Fibroblast of mammary gland (primary cell): ENCODE measurements at regions not wholly inside any gene's neighbourhood (a gene's known extent, or its start where the extent isn't known, plus 50 kb on each side); places are given as distances from the start of the nearest gene placed in this dataset.
A peak's percentile ranks its signal among the peaks of the same experiment; 100 is the strongest.

Source experiments
- DNase-seq: peaks from one replicate; pipeline ENCODE4 v3.0.0-alpha.2; 2010; ENCODE audit warnings: low read depth
- H3K4me3 ChIP-seq: 2 replicates; pipeline ENCODE4 v1.5.1; 2011; ENCODE audit warnings: low read depth, mild to moderate bottlenecking, low read length, moderate library complexity; ENCODE audit not compliant: control insufficient read depth
- TF ChIP-seq, protein P1 (sequence below): conservative IDR thresholded peaks from 2 replicates; pipeline ENCODE4 v1.5.1; 2011; ENCODE audit warnings: low read depth, low read length, inconsistent platforms; ENCODE audit not compliant: control insufficient read depth, insufficient read depth

DNA sequence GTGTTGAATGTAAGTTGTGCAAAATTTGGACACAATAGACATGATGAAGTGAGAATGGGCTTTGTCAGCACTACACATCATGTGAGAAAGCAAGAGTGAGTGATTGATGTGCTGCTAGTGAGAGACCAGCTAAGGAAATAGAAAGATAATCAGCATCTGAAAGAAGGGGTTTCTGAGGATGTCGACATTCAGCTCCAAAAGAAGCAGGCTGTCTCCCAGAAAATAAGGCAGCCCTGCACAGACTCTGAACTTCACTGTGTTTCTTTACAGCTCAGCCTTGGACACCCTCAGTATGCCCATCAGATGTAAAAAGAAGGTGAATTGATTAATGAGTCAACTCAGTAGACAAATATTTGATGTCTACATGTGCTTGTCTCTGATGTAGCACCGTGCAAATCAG, 80.8 kb upstream of the ADCY2 start:
- TF ChIP-seq, protein P1, sequence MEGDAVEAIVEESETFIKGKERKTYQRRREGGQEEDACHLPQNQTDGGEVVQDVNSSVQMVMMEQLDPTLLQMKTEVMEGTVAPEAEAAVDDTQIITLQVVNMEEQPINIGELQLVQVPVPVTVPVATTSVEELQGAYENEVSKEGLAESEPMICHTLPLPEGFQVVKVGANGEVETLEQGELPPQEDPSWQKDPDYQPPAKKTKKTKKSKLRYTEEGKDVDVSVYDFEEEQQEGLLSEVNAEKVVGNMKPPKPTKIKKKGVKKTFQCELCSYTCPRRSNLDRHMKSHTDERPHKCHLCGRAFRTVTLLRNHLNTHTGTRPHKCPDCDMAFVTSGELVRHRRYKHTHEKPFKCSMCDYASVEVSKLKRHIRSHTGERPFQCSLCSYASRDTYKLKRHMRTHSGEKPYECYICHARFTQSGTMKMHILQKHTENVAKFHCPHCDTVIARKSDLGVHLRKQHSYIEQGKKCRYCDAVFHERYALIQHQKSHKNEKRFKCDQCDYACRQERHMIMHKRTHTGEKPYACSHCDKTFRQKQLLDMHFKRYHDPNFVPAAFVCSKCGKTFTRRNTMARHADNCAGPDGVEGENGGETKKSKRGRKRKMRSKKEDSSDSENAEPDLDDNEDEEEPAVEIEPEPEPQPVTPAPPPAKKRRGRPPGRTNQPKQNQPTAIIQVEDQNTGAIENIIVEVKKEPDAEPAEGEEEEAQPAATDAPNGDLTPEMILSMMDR: no peak
- no peak for DNase-seq

DNA sequence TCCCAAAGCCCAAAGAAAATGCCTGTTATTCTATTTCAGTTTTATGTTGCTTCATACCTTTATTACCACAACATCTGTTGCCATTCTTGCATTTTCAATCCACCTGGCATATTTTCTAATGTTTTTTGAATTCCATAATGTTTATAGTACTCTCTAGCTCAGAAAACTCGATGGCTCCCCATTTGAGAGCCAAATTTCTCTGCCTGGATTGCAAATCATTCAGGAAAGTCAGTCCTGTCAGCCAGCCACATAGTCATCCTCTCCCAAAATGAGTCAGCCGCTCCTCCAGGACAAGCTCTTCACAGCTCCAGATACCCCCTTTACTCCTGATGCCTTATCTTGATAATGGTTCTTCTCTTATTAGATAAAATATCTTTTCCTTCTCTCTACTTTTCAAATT, 78.2 kb upstream of the ADCY2 start:
- H3K4me3 ChIP-seq: no peak overlapping the region
- TF ChIP-seq, protein P1: no peak
- DNase-seq: peak; percentile 69

More for the DNA sequence above, 80.8 kb upstream of the ADCY2 start:
- H3K4me3 ChIP-seq: no peak overlapping the region

DNA sequence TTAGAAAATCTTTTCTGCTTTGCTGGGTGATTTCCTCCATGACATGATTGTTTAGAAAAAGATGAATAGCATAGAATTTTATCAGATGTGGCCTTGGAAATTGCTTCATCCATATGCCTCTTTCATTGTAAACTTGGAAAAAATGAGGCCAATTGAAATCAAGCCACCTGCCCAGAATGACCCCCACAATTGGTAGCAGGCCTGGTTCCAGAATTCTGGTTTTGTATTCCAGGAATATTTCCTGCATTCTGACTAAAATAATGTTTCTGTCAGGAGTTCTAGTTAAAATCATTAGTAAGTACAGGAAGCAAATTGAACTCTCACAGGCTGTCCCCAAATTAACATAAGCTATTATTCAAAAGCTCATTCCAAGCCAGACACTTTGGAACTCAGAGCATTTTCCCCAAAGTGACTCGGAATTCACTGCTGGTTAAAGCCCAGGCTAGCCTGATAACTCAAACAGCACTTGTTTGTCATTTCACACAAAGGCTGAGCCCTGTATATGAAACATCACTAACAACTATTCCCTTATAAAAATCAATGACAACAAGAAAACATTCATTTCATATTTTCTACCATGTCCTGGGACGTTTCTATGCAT, 75.1 kb upstream of the ADCY2 start:
- TF ChIP-seq, protein P1: no peak
- DNase-seq: no peak
- no peak overlapping the region for H3K4me3 ChIP-seq

DNA sequence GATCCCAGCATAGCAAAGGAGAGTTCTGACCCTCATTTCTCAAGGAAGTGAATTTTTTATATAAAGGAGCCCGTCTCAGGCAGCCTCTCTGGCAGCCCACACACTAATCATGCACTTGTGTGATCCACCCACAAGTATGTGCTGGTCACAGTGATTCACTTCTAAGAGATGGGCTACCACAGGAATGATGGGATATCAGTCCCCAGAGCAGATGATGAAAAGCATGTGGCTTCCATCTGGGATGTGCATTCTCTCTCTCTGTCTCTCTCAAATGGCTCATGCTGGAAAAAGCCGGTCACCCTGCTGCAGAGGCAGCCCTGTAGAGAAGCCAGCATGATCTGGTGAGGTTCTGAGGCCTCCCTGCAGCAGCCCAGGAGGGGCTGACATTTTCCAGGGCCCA, 74.2 kb upstream of the ADCY2 start:
- peak; percentile 98 for DNase-seq
- TF ChIP-seq, protein P1: no peak
- no peak overlapping the region for H3K4me3 ChIP-seq

DNA sequence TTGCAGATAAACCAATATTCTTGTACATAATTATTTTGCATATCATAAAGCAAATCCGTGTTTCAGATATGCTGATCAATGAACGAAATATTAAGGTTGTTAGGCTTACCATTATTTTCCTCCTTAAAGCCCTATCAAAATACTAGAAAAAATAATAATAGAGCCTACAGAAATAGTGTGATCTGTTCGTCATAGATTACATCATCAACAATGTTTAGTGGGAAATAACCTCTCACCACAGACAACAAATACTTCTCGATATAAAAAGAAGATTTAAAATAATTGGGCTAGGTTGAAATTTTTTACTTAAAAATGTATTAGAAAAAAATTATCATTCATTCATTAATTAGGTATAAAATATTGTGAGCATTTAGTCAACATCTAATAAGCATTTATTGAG, 71.0 kb upstream of the ADCY2 start:
- no peak overlapping the region for H3K4me3 ChIP-seq
- TF ChIP-seq, protein P1: no peak
- DNase-seq: no peak

DNA sequence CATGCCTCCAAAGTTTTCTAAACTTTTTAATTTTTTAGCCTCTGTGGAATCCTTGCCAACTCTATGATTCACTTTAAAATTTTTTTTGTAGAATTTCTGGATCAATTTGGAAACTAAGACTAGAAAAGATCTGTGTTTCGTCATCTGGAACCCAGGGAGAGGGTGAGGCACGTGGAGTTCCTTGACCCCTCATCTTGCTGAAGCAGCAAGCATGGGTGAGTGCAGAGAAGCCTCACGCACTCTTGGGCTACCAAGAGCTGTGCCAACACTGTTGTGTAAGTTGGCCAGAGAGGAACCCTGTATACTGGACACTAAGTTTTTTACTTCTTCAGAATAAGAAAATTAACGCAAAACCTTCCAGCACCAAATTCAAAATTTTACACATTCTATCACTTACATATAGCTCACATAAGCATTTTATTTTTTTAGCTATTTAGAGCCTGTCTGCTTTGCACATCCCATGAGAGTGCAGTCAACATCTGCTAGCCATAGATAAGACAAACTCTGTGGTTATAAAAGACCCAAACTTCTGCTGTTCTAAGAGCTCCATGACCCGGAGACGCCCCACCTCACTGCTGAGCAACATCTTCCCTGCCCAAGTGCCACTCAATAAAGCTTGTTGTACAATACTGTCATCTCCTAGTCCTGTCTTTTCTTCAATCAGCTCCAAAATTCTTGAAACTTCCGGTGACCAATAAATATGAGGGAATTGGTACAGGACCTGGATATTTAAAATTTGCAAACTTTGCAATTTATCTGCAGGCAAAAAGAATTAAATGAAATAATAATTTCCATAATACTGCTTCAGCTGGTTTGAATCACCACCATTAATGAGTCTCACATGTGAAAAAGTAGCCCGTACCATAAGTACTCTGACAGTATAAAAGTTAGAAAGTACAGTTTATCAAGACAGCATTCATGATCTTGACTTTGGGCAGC, 69.7 kb upstream of the ADCY2 start:
- peak; percentile 88 for DNase-seq
- no peak overlapping the region for H3K4me3 ChIP-seq
- TF ChIP-seq, protein P1: no peak
